ENCODE measurements at regions not wholly inside any gene's neighbourhood (a gene's known extent, or its start where the extent isn't known, plus 50 kb on each side); places are given as distances from the start of the nearest gene placed in this dataset.
"Not testable (repeated sequence)": the region's sequence is repeated elsewhere in the genome, so short reads cannot be mapped to it uniquely, and the experiment has no call there.

- no peak for DNase-seq
These were observed 79.1 kb downstream of the CTH start for GRCh38 chr1:70490153-70490552.

- DNase-seq: peak in 1 of 3 experiments; percentile 21
These were observed 84.3 kb downstream of the CTH start for GRCh38 chr1:70495370-70495769.

- peak in 1 of 3 experiments; percentile 25 for DNase-seq
These were observed 85.1 kb downstream of the CTH start for GRCh38 chr1:70496181-70496580.

GRCh38 chr1:70497152-70497551 lies 86.1 kb downstream of the CTH start:
- peak in 2 of 3 experiments; percentile 12 to 66 for DNase-seq

GRCh38 chr1:70498666-70499065 lies 87.6 kb downstream of the CTH start:
- no peak for DNase-seq

GRCh38 chr1:70499695-70500094 lies 88.6 kb downstream of the CTH start:
- DNase-seq: no peak

GRCh38 chr1:70503358-70503757 lies 92.3 kb downstream of the CTH start:
- DNase-seq: no peak

GRCh38 chr1:70504176-70504820 lies 93.2 kb downstream of the CTH start:
- DNase-seq: no peak

GRCh38 chr1:70504821-70505193 lies 93.7 kb downstream of the CTH start:
- DNase-seq: no peak

- DNase-seq: not testable (repeated sequence)
These were observed 96.9 kb downstream of the CTH start for GRCh38 chr1:70507991-70508390.

- peak; percentile 26 to 79 (median 52) for DNase-seq
These were observed 99.2 kb downstream of the CTH start for GRCh38 chr1:70509996-70510876.

GRCh38 chr1:70517444-70517843 lies 106.4 kb downstream of the CTH start:
- no peak for DNase-seq

- DNase-seq: no peak
These were observed 107.0 kb downstream of the CTH start for GRCh38 chr1:70518106-70518505.

GRCh38 chr1:70528590-70529333 lies 117.7 kb downstream of the CTH start:
- DNase-seq: peak; percentile 10 to 71 (median 27)

GRCh38 chr1:70536708-70537366 lies 125.8 kb downstream of the CTH start:
- no peak for DNase-seq

GRCh38 chr1:70537788-70538187 lies 126.7 kb downstream of the CTH start:
- DNase-seq: peak in 1 of 3 experiments; percentile 21

GRCh38 chr1:70542030-70542429 lies 131.0 kb downstream of the CTH start:
- no peak for DNase-seq

GRCh38 chr1:70542856-70543255 lies 131.8 kb downstream of the CTH start:
- peak; percentile 29 to 88 (median 62) for DNase-seq

GRCh38 chr1:70546726-70547125 lies 135.7 kb downstream of the CTH start:
- no peak for DNase-seq

GRCh38 chr1:70552662-70553566 lies 141.8 kb downstream of the CTH start:
- DNase-seq: no peak

- no peak for DNase-seq
These were observed 142.5 kb downstream of the CTH start for GRCh38 chr1:70553567-70553956.

- no peak for DNase-seq
These were observed 143.3 kb downstream of the CTH start for GRCh38 chr1:70554341-70554740.
